ENCODE measurements at regions not wholly inside any gene's neighbourhood (a gene's known extent, or its start where the extent isn't known, plus 50 kb on each side); places are given as distances from the start of the nearest gene placed in this dataset.
"Not testable (repeated sequence)": the region's sequence is repeated elsewhere in the genome, so short reads cannot be mapped to it uniquely, and the experiment has no call there.

- Mint-ChIP-seq H3K36me3 (peaks cover 36% of the 10 kb centered on the region), H3K27ac (peak overlapping the region in 1 of 3 donors; percentile 67), H3K9me3 (peaks cover 0 to 3% (median 0%) of the 10 kb centered on the region in 7 donors), H3K4me3 (peak overlapping the region in 1 of 4 donors; percentile 24), H3K27me3 (no peaks in the 10 kb centered on the region), H3K4me1 (peaks cover 30 to 80% (median 45%) of the 10 kb centered on the region in 4 donors)
- Histone ChIP-seq H3K36me3 (ENCODE audit: control insufficient read depth, insufficient read depth, low read length) (peaks cover 2% of the 10 kb centered on the region), H3K9me3 (ENCODE audit: control insufficient read depth in 2 of 2, low read length in 2 of 2) (no peaks in the 10 kb centered on the region), H3K27me3 (ENCODE audit: control insufficient read depth, insufficient read depth, low read length) (no peaks in the 10 kb centered on the region), H3K4me3 (ENCODE audit: low read depth, low read length) (no peak overlapping the region), H3K4me1 (ENCODE audit: control insufficient read depth, insufficient read depth, low read length, poor library complexity, severe bottlenecking) (peaks cover 19% of the 10 kb centered on the region), H3K27ac (ENCODE audit: insufficient read depth, low read length, poor library complexity, severe bottlenecking) (no peak overlapping the region)
- DNase-seq, result no peak
- ATAC-seq (ENCODE audit: low read depth in 2 of 2), result no peak
Observed at GRCh38 chr6:144410059-144410458, 124.9 kb downstream of the UTRN start.

DNA sequence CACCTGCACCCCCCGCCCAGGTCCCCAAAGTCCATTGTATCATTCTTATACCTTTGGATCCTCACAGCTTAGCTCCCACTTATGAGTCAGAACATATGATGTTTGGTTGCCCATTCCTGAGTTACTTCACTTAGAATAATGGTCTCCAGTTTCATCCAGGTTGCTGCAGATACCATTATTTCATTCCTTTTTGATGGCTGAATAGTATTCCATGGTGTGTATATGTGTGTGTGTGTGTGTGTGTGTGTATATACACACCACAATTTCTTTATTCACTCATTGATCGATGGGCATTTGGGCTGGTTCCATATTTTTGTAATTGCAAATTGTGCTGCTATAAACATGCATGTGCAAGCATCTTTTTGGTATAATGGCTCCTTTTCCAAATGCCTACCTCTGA is 125.4 kb downstream of the UTRN start:
- not testable (repeated sequence) for H3K9me3 Mint-ChIP-seq; H3K4me3 ChIP-seq (ENCODE audit: low read depth, low read length); H3K27ac ChIP-seq (ENCODE audit: insufficient read depth, low read length, poor library complexity, severe bottlenecking); DNase-seq; H3K36me3 ChIP-seq (ENCODE audit: control insufficient read depth, insufficient read depth, low read length); ATAC-seq (ENCODE audit: low read depth in 2 of 2); H3K27me3 ChIP-seq (ENCODE audit: control insufficient read depth, insufficient read depth, low read length); H3K9me3 ChIP-seq (ENCODE audit: control insufficient read depth in 2 of 2, low read length in 2 of 2); H3K27me3 Mint-ChIP-seq
- peaks cover 33% of the 10 kb centered on the region for H3K36me3 Mint-ChIP-seq
- H3K4me3 Mint-ChIP-seq, result peak overlapping the region in 1 of 4 donors; percentile 24
- peaks cover 28 to 80% (median 47%) of the 10 kb centered on the region in 4 donors for H3K4me1 Mint-ChIP-seq
- H3K4me1 ChIP-seq (ENCODE audit: control insufficient read depth, insufficient read depth, low read length, poor library complexity, severe bottlenecking), result peaks cover 19% of the 10 kb centered on the region
- H3K27ac Mint-ChIP-seq, result peak overlapping the region; percentile 3 to 55 (median 52)

DNA sequence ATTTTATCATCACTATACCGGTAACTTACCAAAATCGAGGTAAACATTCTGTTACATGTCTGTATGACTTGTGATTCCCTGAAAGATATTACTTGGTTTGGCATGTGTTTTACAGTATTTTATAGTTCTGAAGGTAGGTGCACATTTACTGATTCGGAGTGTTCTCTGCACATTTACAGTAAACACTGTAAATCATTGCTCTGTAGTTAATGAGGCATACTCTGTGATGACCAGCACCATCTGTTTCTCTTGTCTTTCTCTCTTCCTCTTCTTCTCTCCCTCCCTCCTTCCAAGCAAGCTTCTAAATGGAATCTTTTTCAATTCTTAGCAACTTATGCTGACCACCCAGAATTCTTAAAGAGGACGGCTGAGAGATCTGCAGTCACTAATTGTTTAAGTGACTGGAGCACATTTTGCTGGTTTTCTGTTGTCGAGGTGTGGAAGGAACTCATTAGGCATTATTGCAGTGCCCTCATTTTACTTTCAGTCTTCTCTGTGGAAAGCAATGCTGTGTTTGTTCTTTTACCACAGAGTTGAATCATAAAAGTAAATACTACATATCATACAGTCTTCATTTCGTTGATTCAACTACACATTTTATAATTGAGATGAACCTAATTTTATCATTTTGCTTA is 126.5 kb downstream of the UTRN start:
- H3K9me3 Mint-ChIP-seq, result peaks cover 0 to 3% (median 0%) of the 10 kb centered on the region in 7 donors
- Histone ChIP-seq H3K36me3 (ENCODE audit: control insufficient read depth, insufficient read depth, low read length) (no peaks in the 10 kb centered on the region), H3K4me1 (ENCODE audit: control insufficient read depth, insufficient read depth, low read length, poor library complexity, severe bottlenecking) (peaks cover 19% of the 10 kb centered on the region), H3K9me3 (ENCODE audit: control insufficient read depth in 2 of 2, low read length in 2 of 2) (no peaks in the 10 kb centered on the region), H3K4me3 (ENCODE audit: low read depth, low read length) (peak overlapping the region; percentile 61), H3K27ac (ENCODE audit: insufficient read depth, low read length, poor library complexity, severe bottlenecking) (no peak overlapping the region), H3K27me3 (ENCODE audit: control insufficient read depth, insufficient read depth, low read length) (no peaks in the 10 kb centered on the region)
- peak overlapping the region; percentile 52 to 55 (median 52) for H3K27ac Mint-ChIP-seq
- peak overlapping the region; percentile 60 to 81 (median 76) for H3K4me3 Mint-ChIP-seq
- ATAC-seq (ENCODE audit: low read depth in 2 of 2) (peak; percentile 66 to 68), DNase-seq (peak in 2 of 3 donors; percentile 7 to 21)
- no peaks in the 10 kb centered on the region for H3K27me3 Mint-ChIP-seq
- H3K4me1 Mint-ChIP-seq, result peaks cover 28 to 85% (median 54%) of the 10 kb centered on the region in 4 donors
- peaks cover 32% of the 10 kb centered on the region for H3K36me3 Mint-ChIP-seq

- Histone ChIP-seq H3K27ac (ENCODE audit: insufficient read depth, low read length, poor library complexity, severe bottlenecking) (no peak overlapping the region), H3K4me3 (ENCODE audit: low read depth, low read length) (no peak overlapping the region), H3K9me3 (ENCODE audit: control insufficient read depth in 2 of 2, low read length in 2 of 2) (no peaks in the 10 kb centered on the region), H3K27me3 (ENCODE audit: control insufficient read depth, insufficient read depth, low read length) (no peaks in the 10 kb centered on the region), H3K36me3 (ENCODE audit: control insufficient read depth, insufficient read depth, low read length) (no peaks in the 10 kb centered on the region), H3K4me1 (ENCODE audit: control insufficient read depth, insufficient read depth, low read length, poor library complexity, severe bottlenecking) (peaks cover 19% of the 10 kb centered on the region)
- Mint-ChIP-seq H3K27me3 (no peaks in the 10 kb centered on the region), H3K27ac (no peak overlapping the region), H3K36me3 (peaks cover 24% of the 10 kb centered on the region), H3K4me3 (no peak overlapping the region), H3K4me1 (peaks cover 29 to 81% (median 58%) of the 10 kb centered on the region in 4 donors), H3K9me3 (peaks cover 0 to 3% (median 0%) of the 10 kb centered on the region in 7 donors)
- DNase-seq (no peak), ATAC-seq (ENCODE audit: low read depth in 2 of 2) (peak in 1 of 2 donors; percentile 24)
Observed at GRCh38 chr6:144413418-144413817, 128.3 kb downstream of the UTRN start.

DNA sequence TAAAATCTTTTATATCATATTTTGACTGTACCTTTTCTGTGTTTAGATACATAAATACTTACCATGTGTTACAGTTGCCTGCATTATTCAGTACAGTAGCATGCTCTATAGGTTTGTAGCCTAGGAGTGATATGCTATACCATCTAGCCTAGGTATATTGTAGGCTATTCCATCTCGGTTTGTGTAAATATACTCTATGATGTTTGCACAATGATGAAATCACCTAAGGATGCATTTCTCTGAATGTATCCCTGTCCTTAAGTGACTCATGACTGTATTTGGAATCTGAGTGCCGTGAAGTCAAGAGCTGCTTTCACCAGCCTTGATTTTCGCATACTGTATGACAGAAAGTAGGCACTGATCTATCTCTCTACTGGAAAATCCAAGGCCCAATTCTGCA is 129.9 kb downstream of the UTRN start:
- no peak overlapping the region for H3K4me3 Mint-ChIP-seq
- peaks cover 18% of the 10 kb centered on the region for H3K36me3 Mint-ChIP-seq
- no peak overlapping the region for H3K4me3 ChIP-seq (ENCODE audit: low read depth, low read length)
- no peaks in the 10 kb centered on the region for H3K36me3 ChIP-seq (ENCODE audit: control insufficient read depth, insufficient read depth, low read length)
- H3K27ac Mint-ChIP-seq, result no peak overlapping the region
- H3K9me3 ChIP-seq (ENCODE audit: control insufficient read depth in 2 of 2, low read length in 2 of 2), result no peaks in the 10 kb centered on the region
- no peaks in the 10 kb centered on the region for H3K27me3 ChIP-seq (ENCODE audit: control insufficient read depth, insufficient read depth, low read length)
- peaks cover 28% of the 10 kb centered on the region for H3K4me1 ChIP-seq (ENCODE audit: control insufficient read depth, insufficient read depth, low read length, poor library complexity, severe bottlenecking)
- H3K4me1 Mint-ChIP-seq, result peaks cover 29 to 84% (median 62%) of the 10 kb centered on the region in 4 donors
- H3K9me3 Mint-ChIP-seq, result peaks cover 0 to 3% (median 0%) of the 10 kb centered on the region in 7 donors
- H3K27me3 Mint-ChIP-seq, result no peaks in the 10 kb centered on the region
- DNase-seq, result no peak
- H3K27ac ChIP-seq (ENCODE audit: insufficient read depth, low read length, poor library complexity, severe bottlenecking), result no peak overlapping the region
- no peak for ATAC-seq (ENCODE audit: low read depth in 2 of 2)

GRCh38 chr6:144415835-144416237 is 130.7 kb downstream of the UTRN start:
- Mint-ChIP-seq H3K4me3 (peak overlapping the region in 1 of 4 donors; percentile 38), H3K27ac (peak overlapping the region in 1 of 3 donors; percentile 23), H3K9me3 (peaks cover 0 to 1% (median 0%) of the 10 kb centered on the region in 7 donors), H3K4me1 (peaks cover 28 to 82% (median 65%) of the 10 kb centered on the region in 4 donors), H3K36me3 (peaks cover 14% of the 10 kb centered on the region), H3K27me3 (no peaks in the 10 kb centered on the region)
- Histone ChIP-seq H3K27me3 (ENCODE audit: control insufficient read depth, insufficient read depth, low read length) (no peaks in the 10 kb centered on the region), H3K36me3 (ENCODE audit: control insufficient read depth, insufficient read depth, low read length) (no peaks in the 10 kb centered on the region), H3K4me3 (ENCODE audit: low read depth, low read length) (no peak overlapping the region), H3K4me1 (ENCODE audit: control insufficient read depth, insufficient read depth, low read length, poor library complexity, severe bottlenecking) (peaks cover 28% of the 10 kb centered on the region), H3K9me3 (ENCODE audit: control insufficient read depth in 2 of 2, low read length in 2 of 2) (no peaks in the 10 kb centered on the region), H3K27ac (ENCODE audit: insufficient read depth, low read length, poor library complexity, severe bottlenecking) (no peak overlapping the region)
- DNase-seq (no peak), ATAC-seq (ENCODE audit: low read depth in 2 of 2) (no peak)

DNA sequence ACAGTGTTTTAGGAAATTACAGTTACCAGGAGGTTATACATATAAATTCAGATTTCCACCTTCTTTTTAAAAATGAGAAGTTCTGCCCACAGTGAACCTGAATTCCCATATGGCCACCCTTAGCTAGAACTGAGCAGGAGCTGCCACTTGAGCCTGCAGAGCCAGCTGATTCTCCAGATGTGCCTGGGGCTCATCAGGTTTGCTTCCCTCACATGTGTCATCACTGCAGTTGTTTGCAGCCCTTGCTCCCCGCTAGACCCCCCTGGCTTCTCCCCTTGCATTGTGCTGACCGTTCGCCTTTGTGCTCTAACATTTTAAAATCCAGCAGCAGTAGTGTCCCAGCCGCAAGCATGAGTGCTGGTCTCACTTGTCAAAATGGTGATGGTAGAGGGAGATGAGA is 131.1 kb downstream of the UTRN start:
- H3K9me3 Mint-ChIP-seq, result no peaks in the 10 kb centered on the region
- Histone ChIP-seq H3K27ac (ENCODE audit: insufficient read depth, low read length, poor library complexity, severe bottlenecking) (no peak overlapping the region), H3K4me3 (ENCODE audit: low read depth, low read length) (no peak overlapping the region), H3K4me1 (ENCODE audit: control insufficient read depth, insufficient read depth, low read length, poor library complexity, severe bottlenecking) (peaks cover 28% of the 10 kb centered on the region), H3K27me3 (ENCODE audit: control insufficient read depth, insufficient read depth, low read length) (no peaks in the 10 kb centered on the region), H3K36me3 (ENCODE audit: control insufficient read depth, insufficient read depth, low read length) (no peaks in the 10 kb centered on the region), H3K9me3 (ENCODE audit: control insufficient read depth in 2 of 2, low read length in 2 of 2) (no peaks in the 10 kb centered on the region)
- no peak for ATAC-seq (ENCODE audit: low read depth in 2 of 2)
- DNase-seq, result no peak
- no peak overlapping the region for H3K4me3 Mint-ChIP-seq
- peaks cover 10% of the 10 kb centered on the region for H3K36me3 Mint-ChIP-seq
- no peaks in the 10 kb centered on the region for H3K27me3 Mint-ChIP-seq
- peak overlapping the region in 1 of 3 donors; percentile 23 for H3K27ac Mint-ChIP-seq
- H3K4me1 Mint-ChIP-seq, result peaks cover 24 to 79% (median 61%) of the 10 kb centered on the region in 4 donors

- no peak overlapping the region for H3K4me3 Mint-ChIP-seq
- Histone ChIP-seq H3K4me1 (ENCODE audit: control insufficient read depth, insufficient read depth, low read length, poor library complexity, severe bottlenecking) (peaks cover 22% of the 10 kb centered on the region), H3K4me3 (ENCODE audit: low read depth, low read length) (no peak overlapping the region), H3K9me3 (ENCODE audit: control insufficient read depth in 2 of 2, low read length in 2 of 2) (no peaks in the 10 kb centered on the region), H3K36me3 (ENCODE audit: control insufficient read depth, insufficient read depth, low read length) (peaks cover under 1% of the 10 kb centered on the region), H3K27me3 (ENCODE audit: control insufficient read depth, insufficient read depth, low read length) (no peaks in the 10 kb centered on the region), H3K27ac (ENCODE audit: insufficient read depth, low read length, poor library complexity, severe bottlenecking) (no peak overlapping the region)
- H3K9me3 Mint-ChIP-seq, result no peaks in the 10 kb centered on the region
- no peak for ATAC-seq (ENCODE audit: low read depth in 2 of 2)
- DNase-seq, result no peak
- no peak overlapping the region for H3K27ac Mint-ChIP-seq
- peaks cover 4% of the 10 kb centered on the region for H3K36me3 Mint-ChIP-seq
- H3K27me3 Mint-ChIP-seq, result no peaks in the 10 kb centered on the region
- peaks cover 19 to 73% (median 56%) of the 10 kb centered on the region in 4 donors for H3K4me1 Mint-ChIP-seq
Observed at GRCh38 chr6:144416773-144417172, 131.6 kb downstream of the UTRN start.
